K562 (cell line): ENCODE measurements at regions not wholly inside any gene's neighbourhood (a gene's known extent, or its start where the extent isn't known, plus 50 kb on each side); places are given as distances from the start of the nearest gene placed in this dataset.

Source experiments
- ELF2 ChIP-seq: fragments of 250-450 bp; sonication (Bioruptor Pico); IDR thresholded peaks from 2 replicates; pipeline ENCODE4 v1.5.0; 2021; ENCODE audit warnings: mild to moderate bottlenecking
- GABPA ChIP-seq: fragments of 200-800 bp; sonication (Bioruptor generic); conservative IDR thresholded peaks from 2 replicates; pipeline ENCODE4 v1.6.1; 2016; ENCODE audit warnings: low read depth, missing genetic modification characterization, missing compliant biosample characterization
- KLF10 ChIP-seq: fragments of 250-450 bp; sonication (Bioruptor Pico); IDR thresholded peaks from 2 replicates; pipeline ENCODE4 v1.6.1; 2021; ENCODE audit warnings: matching md5 sums
- MTA3 ChIP-seq: fragments of 450-650 bp; formaldehyde crosslinking; IDR thresholded peaks from 2 replicates; pipeline ENCODE4 v1.6.1; 2017; ENCODE audit warnings: mild to moderate bottlenecking, borderline replicate concordance
- RBBP5 ChIP-seq: fragments of 200-600 bp; sonication (generic); IDR thresholded peaks from 2 replicates; pipeline ENCODE4 v1.6.1; 2012; ENCODE audit warnings: borderline replicate concordance, mild to moderate bottlenecking, low read length, control low read depth, inconsistent platforms; ENCODE audit not compliant: insufficient read depth, poor library complexity, severe bottlenecking
- SLC30A9 ChIP-seq: fragments of 250-450 bp; sonication (Bioruptor Pico); IDR thresholded peaks from 2 replicates; pipeline ENCODE4 v1.8.0; 2022; ENCODE audit warnings: mild to moderate bottlenecking, moderate library complexity
- ZFP1 ChIP-seq: fragments of 450-650 bp; formaldehyde crosslinking; IDR thresholded peaks from 2 replicates; pipeline ENCODE4 v1.4.0; 2020; ENCODE audit warnings: mild to moderate bottlenecking, mixed read lengths
- ZFX ChIP-seq: sonication (generic); formaldehyde crosslinking; IDR thresholded peaks from 2 replicates; pipeline ENCODE4 v1.8.0; 2022; ENCODE audit warnings: mild to moderate bottlenecking, missing genetic modification reagents, moderate library complexity
- TF ChIP-seq, protein P1 (sequence below): fragments of 450-650 bp; IDR thresholded peaks from 2 replicates; pipeline ENCODE4 v1.6.1; 2016; ENCODE audit warnings: borderline replicate concordance
- TF ChIP-seq, protein P2 (sequence below): fragments of 450-650 bp; IDR thresholded peaks from 2 replicates; pipeline ENCODE4 v1.6.1; 2016; ENCODE audit warnings: mild to moderate bottlenecking
- TF ChIP-seq, protein P3 (sequence below), 2 experiments: fragments of 450-650 bp; IDR thresholded peaks; 2 replicates each; pipeline ENCODE4 v1.6.1; 2018; ENCODE audit warnings: mild to moderate bottlenecking in 2 of 2, low read depth in 1 of 2; ENCODE audit not compliant: partially characterized antibody in 2 of 2
- TF ChIP-seq, protein P4 (sequence below): fragments of 450-650 bp; IDR thresholded peaks from 2 replicates; pipeline ENCODE4 v1.6.1; 2016; ENCODE audit warnings: missing biosample characterization, missing genetic modification characterization
- TF ChIP-seq, protein P5 (sequence below): fragments of 150-350 bp; IDR thresholded peaks from 2 replicates; pipeline ENCODE4 v1.6.1; 2014; ENCODE audit warnings: low read depth, mild to moderate bottlenecking, low read length, borderline replicate concordance

DNA sequence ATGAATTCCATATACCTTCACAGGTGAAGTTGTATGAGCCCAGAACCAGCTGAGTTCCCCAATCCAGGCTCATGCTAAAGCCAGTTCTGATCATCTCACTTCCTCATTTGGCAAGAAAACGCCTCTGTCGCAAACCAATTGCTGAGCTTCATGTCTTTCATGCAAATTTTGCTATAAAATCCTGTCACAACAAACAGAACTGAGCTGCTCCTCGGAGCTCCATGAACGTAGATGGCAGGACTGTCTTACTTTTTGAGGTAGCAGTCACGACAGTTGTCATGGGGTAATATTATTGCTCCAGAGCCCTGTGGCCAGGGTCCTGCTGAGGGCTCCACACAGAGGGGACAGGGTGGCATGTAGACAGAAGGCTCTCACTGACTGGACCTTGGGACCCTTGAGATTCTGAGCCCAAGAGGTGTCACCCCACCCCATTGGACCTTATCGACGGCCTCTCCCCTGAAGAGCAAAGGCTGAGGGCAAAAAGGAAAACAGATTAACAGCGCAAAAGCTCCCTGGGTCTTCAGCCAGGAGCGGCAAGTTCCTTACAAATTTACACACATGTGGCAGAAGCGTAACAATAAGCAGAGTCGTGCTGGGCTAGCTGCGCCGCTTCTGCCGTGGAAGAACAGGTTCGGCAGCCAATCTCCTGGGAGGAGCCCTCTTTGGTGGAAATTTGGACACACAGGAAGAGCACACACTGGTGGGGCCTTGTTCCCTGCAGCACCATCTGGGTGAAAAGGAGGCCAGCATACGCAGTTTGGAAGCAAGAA, 249.2 kb downstream of the OPA1 start (continued):
- TF ChIP-seq, protein P1, sequence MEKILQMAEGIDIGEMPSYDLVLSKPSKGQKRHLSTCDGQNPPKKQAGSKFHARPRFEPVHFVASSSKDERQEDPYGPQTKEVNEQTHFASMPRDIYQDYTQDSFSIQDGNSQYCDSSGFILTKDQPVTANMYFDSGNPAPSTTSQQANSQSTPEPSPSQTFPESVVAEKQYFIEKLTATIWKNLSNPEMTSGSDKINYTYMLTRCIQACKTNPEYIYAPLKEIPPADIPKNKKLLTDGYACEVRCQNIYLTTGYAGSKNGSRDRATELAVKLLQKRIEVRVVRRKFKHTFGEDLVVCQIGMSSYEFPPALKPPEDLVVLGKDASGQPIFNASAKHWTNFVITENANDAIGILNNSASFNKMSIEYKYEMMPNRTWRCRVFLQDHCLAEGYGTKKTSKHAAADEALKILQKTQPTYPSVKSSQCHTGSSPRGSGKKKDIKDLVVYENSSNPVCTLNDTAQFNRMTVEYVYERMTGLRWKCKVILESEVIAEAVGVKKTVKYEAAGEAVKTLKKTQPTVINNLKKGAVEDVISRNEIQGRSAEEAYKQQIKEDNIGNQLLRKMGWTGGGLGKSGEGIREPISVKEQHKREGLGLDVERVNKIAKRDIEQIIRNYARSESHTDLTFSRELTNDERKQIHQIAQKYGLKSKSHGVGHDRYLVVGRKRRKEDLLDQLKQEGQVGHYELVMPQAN, result no peak
- TF ChIP-seq, protein P2, sequence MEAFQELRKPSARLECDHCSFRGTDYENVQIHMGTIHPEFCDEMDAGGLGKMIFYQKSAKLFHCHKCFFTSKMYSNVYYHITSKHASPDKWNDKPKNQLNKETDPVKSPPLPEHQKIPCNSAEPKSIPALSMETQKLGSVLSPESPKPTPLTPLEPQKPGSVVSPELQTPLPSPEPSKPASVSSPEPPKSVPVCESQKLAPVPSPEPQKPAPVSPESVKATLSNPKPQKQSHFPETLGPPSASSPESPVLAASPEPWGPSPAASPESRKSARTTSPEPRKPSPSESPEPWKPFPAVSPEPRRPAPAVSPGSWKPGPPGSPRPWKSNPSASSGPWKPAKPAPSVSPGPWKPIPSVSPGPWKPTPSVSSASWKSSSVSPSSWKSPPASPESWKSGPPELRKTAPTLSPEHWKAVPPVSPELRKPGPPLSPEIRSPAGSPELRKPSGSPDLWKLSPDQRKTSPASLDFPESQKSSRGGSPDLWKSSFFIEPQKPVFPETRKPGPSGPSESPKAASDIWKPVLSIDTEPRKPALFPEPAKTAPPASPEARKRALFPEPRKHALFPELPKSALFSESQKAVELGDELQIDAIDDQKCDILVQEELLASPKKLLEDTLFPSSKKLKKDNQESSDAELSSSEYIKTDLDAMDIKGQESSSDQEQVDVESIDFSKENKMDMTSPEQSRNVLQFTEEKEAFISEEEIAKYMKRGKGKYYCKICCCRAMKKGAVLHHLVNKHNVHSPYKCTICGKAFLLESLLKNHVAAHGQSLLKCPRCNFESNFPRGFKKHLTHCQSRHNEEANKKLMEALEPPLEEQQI, result no peak
- TF ChIP-seq, protein P3, sequence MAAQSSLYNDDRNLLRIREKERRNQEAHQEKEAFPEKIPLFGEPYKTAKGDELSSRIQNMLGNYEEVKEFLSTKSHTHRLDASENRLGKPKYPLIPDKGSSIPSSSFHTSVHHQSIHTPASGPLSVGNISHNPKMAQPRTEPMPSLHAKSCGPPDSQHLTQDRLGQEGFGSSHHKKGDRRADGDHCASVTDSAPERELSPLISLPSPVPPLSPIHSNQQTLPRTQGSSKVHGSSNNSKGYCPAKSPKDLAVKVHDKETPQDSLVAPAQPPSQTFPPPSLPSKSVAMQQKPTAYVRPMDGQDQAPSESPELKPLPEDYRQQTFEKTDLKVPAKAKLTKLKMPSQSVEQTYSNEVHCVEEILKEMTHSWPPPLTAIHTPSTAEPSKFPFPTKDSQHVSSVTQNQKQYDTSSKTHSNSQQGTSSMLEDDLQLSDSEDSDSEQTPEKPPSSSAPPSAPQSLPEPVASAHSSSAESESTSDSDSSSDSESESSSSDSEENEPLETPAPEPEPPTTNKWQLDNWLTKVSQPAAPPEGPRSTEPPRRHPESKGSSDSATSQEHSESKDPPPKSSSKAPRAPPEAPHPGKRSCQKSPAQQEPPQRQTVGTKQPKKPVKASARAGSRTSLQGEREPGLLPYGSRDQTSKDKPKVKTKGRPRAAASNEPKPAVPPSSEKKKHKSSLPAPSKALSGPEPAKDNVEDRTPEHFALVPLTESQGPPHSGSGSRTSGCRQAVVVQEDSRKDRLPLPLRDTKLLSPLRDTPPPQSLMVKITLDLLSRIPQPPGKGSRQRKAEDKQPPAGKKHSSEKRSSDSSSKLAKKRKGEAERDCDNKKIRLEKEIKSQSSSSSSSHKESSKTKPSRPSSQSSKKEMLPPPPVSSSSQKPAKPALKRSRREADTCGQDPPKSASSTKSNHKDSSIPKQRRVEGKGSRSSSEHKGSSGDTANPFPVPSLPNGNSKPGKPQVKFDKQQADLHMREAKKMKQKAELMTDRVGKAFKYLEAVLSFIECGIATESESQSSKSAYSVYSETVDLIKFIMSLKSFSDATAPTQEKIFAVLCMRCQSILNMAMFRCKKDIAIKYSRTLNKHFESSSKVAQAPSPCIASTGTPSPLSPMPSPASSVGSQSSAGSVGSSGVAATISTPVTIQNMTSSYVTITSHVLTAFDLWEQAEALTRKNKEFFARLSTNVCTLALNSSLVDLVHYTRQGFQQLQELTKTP (IDR thresholded peaks at IDR 0.05; ENCODE audit: low read depth in 1 of 2, partially characterized antibody in 2 of 2), result peak in 1 of 2 experiments; percentile 26
- TF ChIP-seq SLC30A9 (CRISPR knock-in tag) (no peak), ZFX (CRISPR knock-in tag) (peak; percentile 79), ZFP1 (CRISPR knock-in tag) (0 out of 2 replicates have a peak, but pooled peaks have one; percentile 52), KLF10 (no peak), MTA3 (no peak; the same call in 1 of the 2 replicates), ELF2 (CRISPR knock-in tag) (peak; percentile 41; the same call in 1 of the 2 replicates), GABPA (tag) (peak; percentile 17; the same call in 1 of the 2 replicates), RBBP5 (peak; percentile 52)
- TF ChIP-seq, protein P4, sequence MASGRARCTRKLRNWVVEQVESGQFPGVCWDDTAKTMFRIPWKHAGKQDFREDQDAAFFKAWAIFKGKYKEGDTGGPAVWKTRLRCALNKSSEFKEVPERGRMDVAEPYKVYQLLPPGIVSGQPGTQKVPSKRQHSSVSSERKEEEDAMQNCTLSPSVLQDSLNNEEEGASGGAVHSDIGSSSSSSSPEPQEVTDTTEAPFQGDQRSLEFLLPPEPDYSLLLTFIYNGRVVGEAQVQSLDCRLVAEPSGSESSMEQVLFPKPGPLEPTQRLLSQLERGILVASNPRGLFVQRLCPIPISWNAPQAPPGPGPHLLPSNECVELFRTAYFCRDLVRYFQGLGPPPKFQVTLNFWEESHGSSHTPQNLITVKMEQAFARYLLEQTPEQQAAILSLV (tag), result peak; percentile 65; the same call in 1 of the 2 replicates
- TF ChIP-seq, protein P5, sequence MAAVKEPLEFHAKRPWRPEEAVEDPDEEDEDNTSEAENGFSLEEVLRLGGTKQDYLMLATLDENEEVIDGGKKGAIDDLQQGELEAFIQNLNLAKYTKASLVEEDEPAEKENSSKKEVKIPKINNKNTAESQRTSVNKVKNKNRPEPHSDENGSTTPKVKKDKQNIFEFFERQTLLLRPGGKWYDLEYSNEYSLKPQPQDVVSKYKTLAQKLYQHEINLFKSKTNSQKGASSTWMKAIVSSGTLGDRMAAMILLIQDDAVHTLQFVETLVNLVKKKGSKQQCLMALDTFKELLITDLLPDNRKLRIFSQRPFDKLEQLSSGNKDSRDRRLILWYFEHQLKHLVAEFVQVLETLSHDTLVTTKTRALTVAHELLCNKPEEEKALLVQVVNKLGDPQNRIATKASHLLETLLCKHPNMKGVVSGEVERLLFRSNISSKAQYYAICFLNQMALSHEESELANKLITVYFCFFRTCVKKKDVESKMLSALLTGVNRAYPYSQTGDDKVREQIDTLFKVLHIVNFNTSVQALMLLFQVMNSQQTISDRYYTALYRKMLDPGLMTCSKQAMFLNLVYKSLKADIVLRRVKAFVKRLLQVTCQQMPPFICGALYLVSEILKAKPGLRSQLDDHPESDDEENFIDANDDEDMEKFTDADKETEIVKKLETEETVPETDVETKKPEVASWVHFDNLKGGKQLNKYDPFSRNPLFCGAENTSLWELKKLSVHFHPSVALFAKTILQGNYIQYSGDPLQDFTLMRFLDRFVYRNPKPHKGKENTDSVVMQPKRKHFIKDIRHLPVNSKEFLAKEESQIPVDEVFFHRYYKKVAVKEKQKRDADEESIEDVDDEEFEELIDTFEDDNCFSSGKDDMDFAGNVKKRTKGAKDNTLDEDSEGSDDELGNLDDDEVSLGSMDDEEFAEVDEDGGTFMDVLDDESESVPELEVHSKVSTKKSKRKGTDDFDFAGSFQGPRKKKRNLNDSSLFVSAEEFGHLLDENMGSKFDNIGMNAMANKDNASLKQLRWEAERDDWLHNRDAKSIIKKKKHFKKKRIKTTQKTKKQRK, result no peak
